ENCODE measurements at regions not wholly inside any gene's neighbourhood (a gene's known extent, or its start where the extent isn't known, plus 50 kb on each side); places are given as distances from the start of the nearest gene placed in this dataset.

DNA sequence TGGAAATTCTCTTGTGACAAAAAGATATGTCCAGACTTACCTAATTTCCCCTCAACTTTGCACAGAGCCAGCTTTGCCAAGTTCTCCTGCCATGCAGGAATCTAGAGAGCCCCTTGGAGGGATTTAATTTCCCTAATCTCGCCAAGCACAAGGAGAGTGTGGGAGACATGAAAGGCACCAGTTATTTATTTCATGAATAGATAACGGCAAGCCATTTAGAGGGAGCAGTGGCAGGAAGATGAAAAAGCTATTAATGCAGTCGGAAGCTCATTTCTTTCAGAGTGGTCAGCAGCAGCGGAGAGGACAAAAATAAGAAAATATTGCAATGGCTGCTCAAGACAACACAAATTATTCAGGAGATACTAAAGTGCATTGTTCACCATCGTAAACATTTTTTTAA lies 150.9 kb upstream of the WSCD2 start:
- Histone ChIP-seq H3K27ac (no peak overlapping the region), H3K36me3 (no peaks in the 10 kb centered on the region), H3K9me3 (no peaks in the 10 kb centered on the region), H3K4me3 (no peak overlapping the region), H3K27me3 (replicated peaks; ENCODE audit: insufficient read depth) (no peaks in the 10 kb centered on the region), H3K4me1 (replicated peaks) (no peaks in the 10 kb centered on the region)
- intact Hi-C loops (cut with DNase I) = no loop called here
- 18% methylated on average over 5 of the region's 5 CpGs for WGBS
- no peak for TF ChIP-seq POLR2A (IDR thresholded peaks at IDR 0.05)
- TF ChIP-seq, protein P1, sequence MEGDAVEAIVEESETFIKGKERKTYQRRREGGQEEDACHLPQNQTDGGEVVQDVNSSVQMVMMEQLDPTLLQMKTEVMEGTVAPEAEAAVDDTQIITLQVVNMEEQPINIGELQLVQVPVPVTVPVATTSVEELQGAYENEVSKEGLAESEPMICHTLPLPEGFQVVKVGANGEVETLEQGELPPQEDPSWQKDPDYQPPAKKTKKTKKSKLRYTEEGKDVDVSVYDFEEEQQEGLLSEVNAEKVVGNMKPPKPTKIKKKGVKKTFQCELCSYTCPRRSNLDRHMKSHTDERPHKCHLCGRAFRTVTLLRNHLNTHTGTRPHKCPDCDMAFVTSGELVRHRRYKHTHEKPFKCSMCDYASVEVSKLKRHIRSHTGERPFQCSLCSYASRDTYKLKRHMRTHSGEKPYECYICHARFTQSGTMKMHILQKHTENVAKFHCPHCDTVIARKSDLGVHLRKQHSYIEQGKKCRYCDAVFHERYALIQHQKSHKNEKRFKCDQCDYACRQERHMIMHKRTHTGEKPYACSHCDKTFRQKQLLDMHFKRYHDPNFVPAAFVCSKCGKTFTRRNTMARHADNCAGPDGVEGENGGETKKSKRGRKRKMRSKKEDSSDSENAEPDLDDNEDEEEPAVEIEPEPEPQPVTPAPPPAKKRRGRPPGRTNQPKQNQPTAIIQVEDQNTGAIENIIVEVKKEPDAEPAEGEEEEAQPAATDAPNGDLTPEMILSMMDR (IDR thresholded peaks at IDR 0.05) = no peak
- TF ChIP-seq POLR2AphosphoS5 (IDR thresholded peaks at IDR 0.05) = no peak
- DNase-seq (ENCODE audit: low spot score) = no peak

DNA sequence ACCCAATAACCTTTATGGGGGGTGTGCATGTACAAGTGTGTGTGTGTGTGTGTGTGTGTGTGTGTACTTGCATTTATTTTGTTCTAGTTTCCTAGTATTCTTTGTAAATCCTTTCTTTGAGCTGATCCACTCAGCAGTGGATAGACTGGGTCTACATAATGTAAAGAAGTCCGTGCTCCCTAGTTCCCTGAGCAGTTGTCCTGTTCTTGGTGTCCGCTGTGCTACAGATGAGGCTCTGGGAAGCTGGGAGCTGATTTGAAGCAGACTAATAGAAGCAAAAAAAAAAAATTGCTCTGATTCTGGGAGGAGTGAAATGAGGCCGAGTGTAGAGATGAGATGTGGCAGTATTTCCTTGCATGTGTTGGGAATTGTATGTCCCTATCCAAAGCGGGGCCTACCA lies 150.4 kb upstream of the WSCD2 start:
- no peaks in the 10 kb centered on the region for H3K4me1 ChIP-seq (replicated peaks)
- WGBS = 68% methylated on average over 4 of the region's 4 CpGs
- H3K9me3 ChIP-seq = no peaks in the 10 kb centered on the region
- H3K27ac ChIP-seq = no peak overlapping the region
- H3K4me3 ChIP-seq = no peak overlapping the region
- TF ChIP-seq, protein P1 (IDR thresholded peaks at IDR 0.05) = no peak
- TF ChIP-seq POLR2AphosphoS5 (IDR thresholded peaks at IDR 0.05) (no peak), POLR2A (IDR thresholded peaks at IDR 0.05) (no peak)
- intact Hi-C loops (cut with DNase I) = no loop called here
- no peak for DNase-seq (ENCODE audit: low spot score)
- H3K36me3 ChIP-seq = no peaks in the 10 kb centered on the region
- no peaks in the 10 kb centered on the region for H3K27me3 ChIP-seq (replicated peaks; ENCODE audit: insufficient read depth)

DNA sequence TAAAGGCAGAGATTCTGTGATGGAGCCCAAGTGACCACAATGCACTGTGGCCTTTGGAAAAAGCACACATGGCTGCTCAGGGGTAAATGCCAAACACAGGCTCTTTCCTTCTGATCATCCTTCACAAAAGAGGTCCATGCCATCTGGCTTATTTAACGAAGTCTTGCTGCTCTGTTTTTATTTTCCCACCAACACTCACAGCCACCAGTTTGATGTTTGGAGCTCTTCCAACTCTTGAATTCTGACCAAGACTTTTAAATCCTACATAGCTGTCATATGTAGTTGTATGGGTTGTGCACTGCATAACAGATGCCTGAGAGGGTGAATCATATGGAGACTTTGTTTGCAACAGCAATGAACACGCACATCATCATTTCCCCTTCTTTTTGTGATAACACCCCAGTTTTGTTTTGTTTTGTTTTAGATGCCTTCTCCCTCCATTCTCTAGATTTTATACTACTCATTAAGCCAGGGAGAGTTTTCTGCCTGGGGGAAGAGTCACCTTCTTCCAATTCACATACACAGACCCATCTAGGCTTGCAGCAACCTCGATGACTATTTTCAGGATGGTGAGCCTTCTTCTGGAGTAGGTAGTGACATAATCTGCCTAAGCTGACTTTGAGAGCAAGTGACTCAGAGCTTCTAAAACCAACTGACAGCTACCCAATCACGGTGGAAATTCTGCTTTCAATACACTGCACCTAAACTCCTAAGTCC lies 145.2 kb upstream of the WSCD2 start:
- 78% methylated on average over 4 of the region's 4 CpGs for WGBS
- intact Hi-C loops (cut with DNase I) = no loop called here
- DNase-seq (ENCODE audit: low spot score) = no peak

DNA sequence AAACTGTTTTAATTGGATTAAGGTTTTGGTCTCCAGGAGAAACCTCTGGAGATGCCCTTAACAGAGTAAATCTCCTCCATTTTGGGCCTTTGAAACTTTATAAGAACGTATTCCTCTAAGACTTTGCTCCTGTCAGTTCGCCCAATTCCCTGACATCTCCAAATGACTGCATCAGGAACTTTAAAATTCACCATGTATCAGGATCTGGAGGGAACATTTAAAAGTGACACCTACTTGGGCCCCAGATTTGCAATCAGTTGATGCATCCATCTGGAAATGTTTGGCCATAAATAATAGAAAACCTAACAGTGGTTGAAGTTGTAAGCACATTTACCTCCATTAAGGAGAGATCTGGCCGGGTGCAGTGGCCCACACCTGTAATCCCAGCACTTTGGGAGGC lies 144.1 kb upstream of the WSCD2 start:
- Histone ChIP-seq H3K27ac (no peak overlapping the region), H3K27me3 (replicated peaks; ENCODE audit: insufficient read depth) (no peaks in the 10 kb centered on the region), H3K36me3 (no peaks in the 10 kb centered on the region), H3K9me3 (no peaks in the 10 kb centered on the region), H3K4me3 (no peak overlapping the region), H3K4me1 (replicated peaks) (no peaks in the 10 kb centered on the region)
- intact Hi-C loops (cut with DNase I) = no loop called here
- TF ChIP-seq, protein P1 (IDR thresholded peaks at IDR 0.05) = no peak
- TF ChIP-seq POLR2AphosphoS5 (IDR thresholded peaks at IDR 0.05) = no peak
- 80% methylated on average over 3 of the region's 3 CpGs for WGBS
- no peak for DNase-seq (ENCODE audit: low spot score)

More for the DNA sequence above, 145.2 kb upstream of the WSCD2 start:
- Histone ChIP-seq H3K4me1 (replicated peaks) (no peaks in the 10 kb centered on the region), H3K27ac (no peak overlapping the region), H3K27me3 (replicated peaks; ENCODE audit: insufficient read depth) (no peaks in the 10 kb centered on the region), H3K36me3 (no peaks in the 10 kb centered on the region), H3K4me3 (no peak overlapping the region), H3K9me3 (no peaks in the 10 kb centered on the region)
- TF ChIP-seq POLR2AphosphoS5 (IDR thresholded peaks at IDR 0.05) (no peak), POLR2A (IDR thresholded peaks at IDR 0.05) (no peak)
- TF ChIP-seq, protein P1 (IDR thresholded peaks at IDR 0.05) = no peak

DNA sequence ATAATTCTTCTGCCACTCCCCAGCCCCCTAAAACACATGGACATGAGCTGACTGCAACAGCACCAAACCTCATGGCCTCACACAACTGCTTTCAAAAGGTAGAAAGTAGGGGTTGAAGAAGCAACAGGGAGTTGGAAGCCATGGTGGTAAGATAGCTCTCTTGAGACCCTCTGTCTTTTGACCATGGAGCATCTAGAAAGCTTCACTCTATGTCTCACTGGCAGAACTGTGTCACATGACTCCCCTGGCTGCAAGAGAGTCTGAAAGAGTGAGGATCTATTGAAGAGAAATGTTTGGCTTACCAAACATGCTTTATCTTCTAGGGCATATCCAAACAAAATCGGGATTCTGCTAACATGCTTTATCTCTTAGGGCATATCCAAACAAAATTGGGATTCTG lies 142.9 kb upstream of the WSCD2 start:
- 85% methylated on average over 1 of the region's 1 CpG for WGBS
- no peak for TF ChIP-seq POLR2A (IDR thresholded peaks at IDR 0.05)
- TF ChIP-seq, protein P1 (IDR thresholded peaks at IDR 0.05) = no peak
- no peak for TF ChIP-seq POLR2AphosphoS5 (IDR thresholded peaks at IDR 0.05)
- Histone ChIP-seq H3K4me1 (replicated peaks) (no peaks in the 10 kb centered on the region), H3K36me3 (no peaks in the 10 kb centered on the region), H3K4me3 (no peak overlapping the region), H3K27me3 (replicated peaks; ENCODE audit: insufficient read depth) (no peaks in the 10 kb centered on the region), H3K9me3 (no peaks in the 10 kb centered on the region), H3K27ac (no peak overlapping the region)
- intact Hi-C loops (cut with DNase I) = no loop called here
- no peak for DNase-seq (ENCODE audit: low spot score)
